Keratinocyte (primary cell): ENCODE measurements at regions not wholly inside any gene's neighbourhood (a gene's known extent, or its start where the extent isn't known, plus 50 kb on each side); places are given as distances from the start of the nearest gene placed in this dataset.

Experiments
- CTCF ChIP-seq, 3 experiments: IDR thresholded peaks in 1 of 3; conservative IDR thresholded peaks in 1 of 3; optimal IDR thresholded peaks in 1 of 3; 2 replicates in 2 of 3; 3 replicates in 1 of 3; pipeline versions ENCODE3 to v1.5.1; 2011; ENCODE audit warnings: low read length in 3 of 3, mild to moderate bottlenecking in 3 of 3, moderate library complexity in 2 of 3, control low read depth in 1 of 3, inconsistent platforms in 1 of 3; ENCODE audit not compliant: insufficient read depth in 2 of 3; ENCODE audit errors: extremely low read depth in 1 of 3
- EZH2 ChIP-seq: IDR thresholded peaks from one replicate; pipeline ENCODE4 v1.6.1; 2012; ENCODE audit warnings: inconsistent platforms, mild to moderate bottlenecking, low read length, moderate library complexity

- TF ChIP-seq CTCF (optimal IDR thresholded peaks at IDR 0.05 in 1 of 3, IDR thresholded peaks at IDR 0.05 in 1 of 3, conservative IDR thresholded peaks at IDR 0.05 in 1 of 3; ENCODE audit: extremely low read depth in 1 of 3, insufficient read depth in 2 of 3, low read length in 3 of 3) (no peak), EZH2 (no peak)
These were observed 513.5 kb upstream of the PROK2 start for GRCh38 chr3:72298201-72299152.
